GM19328 (cell line): ENCODE measurements at regions not wholly inside any gene's neighbourhood (a gene's known extent, or its start where the extent isn't known, plus 50 kb on each side); places are given as distances from the start of the nearest gene placed in this dataset.

Experiments used
- ATAC-seq: cut with Tn5 transposase; IDR thresholded peaks from one replicate; pipeline ENCODE4 v1.9.1; 2021; ENCODE audit warnings: mild to moderate bottlenecking, moderate library complexity; ENCODE audit not compliant: unreplicated experiment

- ATAC-seq, result no peak
These were observed 313.6 kb downstream of the TBC1D32 start for GRCh38 chr6:121020656-121021055.

GRCh38 chr6:121008553-121008952, 325.7 kb downstream of the TBC1D32 start:
- no peak for ATAC-seq

DNA sequence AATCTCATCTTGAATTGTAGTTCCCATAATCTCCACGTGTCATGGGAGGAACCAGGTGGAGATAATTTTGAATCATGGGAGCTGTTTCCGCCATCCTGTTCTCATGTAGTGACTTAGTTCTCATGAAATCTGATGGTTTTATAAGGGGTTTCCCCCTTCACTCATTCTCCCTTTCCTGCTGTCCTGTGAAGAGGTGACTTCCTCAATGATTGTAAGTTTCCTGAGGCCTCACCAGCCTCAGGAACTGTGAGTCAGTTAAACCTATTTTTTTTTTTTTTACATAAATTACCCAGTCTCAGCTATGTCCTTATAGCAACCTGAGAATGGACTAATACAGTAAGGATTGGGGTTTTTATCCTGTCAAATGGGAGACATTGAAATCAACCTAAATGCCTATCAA, 328.3 kb downstream of the TBC1D32 start:
- ATAC-seq, result no peak

DNA sequence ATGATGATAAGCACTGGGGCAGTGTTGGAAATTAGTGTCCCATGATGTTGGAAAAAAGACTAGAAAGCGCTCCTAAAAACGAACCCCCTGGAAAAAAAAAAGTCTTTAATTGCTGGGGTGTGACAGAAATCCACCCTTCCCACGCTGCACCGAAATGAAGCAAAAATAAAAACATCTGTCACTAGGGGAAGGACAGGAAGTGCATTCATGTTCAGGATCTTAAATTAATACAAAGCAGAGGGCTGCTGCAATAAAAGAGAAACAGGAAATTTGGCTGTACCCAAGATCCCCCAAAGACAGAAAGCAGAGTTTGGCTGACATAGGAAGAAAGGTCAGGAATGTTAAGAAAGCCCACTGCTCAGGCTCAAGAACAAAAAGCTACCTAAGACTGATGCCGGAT, 333.9 kb downstream of the TBC1D32 start:
- no peak for ATAC-seq

GRCh38 chr6:120996340-120996739, 337.9 kb downstream of the TBC1D32 start:
- no peak for ATAC-seq

- ATAC-seq, result no peak
These were observed 339.7 kb downstream of the TBC1D32 start for GRCh38 chr6:120994573-120994967.

GRCh38 chr6:120993929-120994572, 340.2 kb downstream of the TBC1D32 start:
- no peak for ATAC-seq

DNA sequence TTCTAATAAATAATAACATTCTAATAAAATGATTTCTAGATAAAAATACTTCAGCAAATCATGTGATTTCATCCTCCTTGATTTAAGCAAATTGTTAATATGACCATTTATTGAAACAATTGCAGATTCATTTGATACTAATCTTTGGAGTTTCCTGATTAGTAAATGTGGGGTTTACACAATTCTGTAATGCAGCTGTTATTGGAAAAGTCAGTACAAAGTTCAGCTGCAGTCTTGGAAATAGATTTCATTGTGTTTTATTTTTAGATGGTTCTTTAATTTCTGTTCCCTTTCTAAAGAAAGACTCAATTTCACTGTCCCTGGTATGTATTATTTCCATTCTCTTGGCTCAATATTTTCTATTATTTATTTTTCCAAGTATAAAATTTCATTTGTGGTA, 342.0 kb downstream of the TBC1D32 start:
- no peak for ATAC-seq

GRCh38 chr6:120990866-120991265, 343.4 kb downstream of the TBC1D32 start:
- no peak for ATAC-seq

DNA sequence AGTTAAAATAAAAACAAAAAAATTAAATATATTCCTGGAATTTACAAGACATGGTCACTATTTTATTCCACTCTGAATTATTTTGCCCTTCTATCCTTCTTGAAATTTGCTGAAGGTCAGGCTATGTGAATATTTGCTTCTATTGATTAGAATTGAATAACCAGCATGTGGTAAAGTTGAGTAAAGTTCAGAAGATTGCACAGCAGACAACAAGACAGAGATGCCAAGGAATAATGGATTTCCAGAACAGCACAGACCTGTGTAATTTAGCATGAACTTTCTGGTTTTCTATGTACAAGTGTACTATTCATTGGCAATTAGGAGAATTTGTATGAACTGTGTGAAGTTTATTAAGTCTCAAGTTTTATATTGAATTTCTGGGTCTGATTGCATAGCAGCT, 352.4 kb downstream of the TBC1D32 start:
- ATAC-seq, result no peak

DNA sequence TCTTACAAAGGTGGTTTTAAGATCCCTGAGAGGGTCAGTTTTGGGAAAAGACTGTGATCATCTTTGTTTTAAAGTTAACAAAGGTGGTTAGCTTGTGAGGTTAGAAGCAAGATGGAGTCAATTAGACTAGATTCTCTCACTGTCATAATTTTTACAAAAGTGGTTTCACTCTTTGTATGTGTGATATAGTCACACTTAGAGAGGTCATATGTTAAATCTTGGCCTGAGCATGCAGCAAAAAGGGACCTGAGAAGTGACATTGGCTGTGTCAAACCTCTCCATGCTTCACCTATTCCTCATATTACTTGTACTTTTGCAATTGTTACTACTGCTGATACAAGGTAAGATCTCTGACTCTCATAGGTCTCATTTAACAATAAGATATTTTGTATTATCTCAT, 368.0 kb downstream of the TBC1D32 start:
- no peak for ATAC-seq

DNA sequence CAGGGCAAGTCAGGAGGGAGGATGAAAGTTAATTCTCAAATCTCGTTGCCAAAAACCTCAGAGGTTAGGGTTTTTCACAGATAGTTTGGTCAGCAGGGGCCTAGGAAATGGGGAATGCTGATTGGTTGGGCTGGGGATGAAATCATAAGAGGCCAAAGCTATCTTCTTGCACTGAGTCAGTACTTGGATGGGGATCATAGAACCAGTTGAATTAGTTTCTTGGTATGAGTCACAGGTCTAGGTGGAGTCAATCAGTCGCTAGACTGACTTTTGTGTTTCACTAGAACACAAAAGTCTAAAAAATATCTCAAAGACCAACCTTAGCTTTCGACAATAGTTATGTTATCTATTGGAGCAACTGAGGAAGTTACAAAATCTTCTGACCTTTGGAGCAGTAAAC, 368.5 kb downstream of the TBC1D32 start:
- ATAC-seq, result no peak

DNA sequence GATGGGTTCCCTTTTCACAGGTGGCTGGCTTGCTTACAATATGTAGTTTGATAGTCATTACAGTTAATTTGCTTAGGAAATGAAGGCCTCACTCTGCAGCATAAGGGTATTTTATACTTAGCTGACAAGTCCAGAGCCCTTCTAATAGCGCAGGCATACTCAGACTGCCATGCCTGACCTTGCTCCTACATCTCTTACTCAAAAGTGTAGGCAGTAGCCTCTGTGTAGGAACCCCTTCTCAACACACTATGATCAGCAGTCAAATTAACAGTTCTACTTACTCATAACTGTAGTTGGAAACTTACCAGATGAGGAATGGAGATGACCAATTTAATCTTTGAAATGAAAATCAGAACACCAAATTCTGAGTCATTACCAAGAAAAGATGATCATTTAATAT, 373.5 kb downstream of the TBC1D32 start:
- no peak for ATAC-seq

DNA sequence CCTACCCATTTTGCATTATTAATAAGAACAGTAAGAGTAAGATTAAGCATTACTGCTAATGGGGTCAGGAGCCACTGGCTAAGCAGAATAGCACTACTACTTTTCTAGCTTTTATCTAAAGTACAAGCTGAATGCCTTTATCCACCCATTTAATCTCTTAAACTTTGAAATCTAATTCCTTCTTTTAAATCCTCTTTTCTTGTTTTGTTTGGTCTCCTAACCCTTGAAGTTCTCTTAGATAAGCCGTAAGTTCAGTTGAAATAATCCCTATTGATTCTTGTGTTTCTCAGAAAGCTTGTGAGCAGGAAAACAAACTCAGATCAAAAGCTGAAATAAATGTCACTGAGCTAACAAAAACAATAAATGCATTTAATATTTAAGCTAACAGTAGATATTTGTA, 380.2 kb downstream of the TBC1D32 start:
- no peak for ATAC-seq

DNA sequence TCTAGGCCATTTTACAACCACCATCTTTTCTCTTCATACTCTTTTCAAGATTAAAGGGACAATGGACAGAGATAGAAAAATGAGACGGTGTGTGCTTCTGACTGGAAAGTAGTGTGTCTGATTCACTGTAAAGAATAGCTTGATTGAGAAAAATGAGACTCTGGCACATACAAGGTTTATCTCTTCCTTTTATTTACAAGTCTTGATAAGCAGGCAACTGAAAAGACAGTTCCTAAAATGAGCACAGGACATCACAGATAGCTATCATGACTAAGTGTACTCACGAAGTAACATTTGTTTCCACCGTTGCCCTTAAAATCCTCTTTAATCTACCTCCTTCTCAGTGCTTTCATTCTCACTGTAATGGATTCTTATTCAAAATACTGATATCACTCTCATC, 383.0 kb downstream of the TBC1D32 start:
- ATAC-seq, result no peak

DNA sequence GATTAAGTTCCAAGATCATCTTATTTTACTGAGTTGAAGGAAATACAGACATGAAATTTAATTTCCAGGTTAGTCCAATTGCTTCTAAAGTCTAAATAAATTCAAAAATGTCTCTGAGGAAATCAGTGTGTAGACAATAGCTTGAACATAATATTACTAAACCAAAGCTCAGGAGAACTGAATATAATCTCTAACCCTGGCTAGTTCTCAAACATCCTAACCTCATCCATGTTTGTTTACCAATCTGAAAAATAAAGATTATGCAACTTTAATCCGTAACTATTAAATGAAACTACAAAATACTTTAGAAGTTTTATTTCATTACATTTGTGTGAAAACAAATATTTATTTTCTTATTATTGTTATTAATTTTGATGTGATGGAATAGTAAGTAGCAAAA, 387.2 kb downstream of the TBC1D32 start:
- ATAC-seq, result no peak

GRCh38 chr6:120945905-120946594, 388.2 kb downstream of the TBC1D32 start:
- ATAC-seq, result peak; percentile 68

GRCh38 chr6:120938876-120939472, 395.3 kb downstream of the TBC1D32 start:
- ATAC-seq, result peak; percentile 98

DNA sequence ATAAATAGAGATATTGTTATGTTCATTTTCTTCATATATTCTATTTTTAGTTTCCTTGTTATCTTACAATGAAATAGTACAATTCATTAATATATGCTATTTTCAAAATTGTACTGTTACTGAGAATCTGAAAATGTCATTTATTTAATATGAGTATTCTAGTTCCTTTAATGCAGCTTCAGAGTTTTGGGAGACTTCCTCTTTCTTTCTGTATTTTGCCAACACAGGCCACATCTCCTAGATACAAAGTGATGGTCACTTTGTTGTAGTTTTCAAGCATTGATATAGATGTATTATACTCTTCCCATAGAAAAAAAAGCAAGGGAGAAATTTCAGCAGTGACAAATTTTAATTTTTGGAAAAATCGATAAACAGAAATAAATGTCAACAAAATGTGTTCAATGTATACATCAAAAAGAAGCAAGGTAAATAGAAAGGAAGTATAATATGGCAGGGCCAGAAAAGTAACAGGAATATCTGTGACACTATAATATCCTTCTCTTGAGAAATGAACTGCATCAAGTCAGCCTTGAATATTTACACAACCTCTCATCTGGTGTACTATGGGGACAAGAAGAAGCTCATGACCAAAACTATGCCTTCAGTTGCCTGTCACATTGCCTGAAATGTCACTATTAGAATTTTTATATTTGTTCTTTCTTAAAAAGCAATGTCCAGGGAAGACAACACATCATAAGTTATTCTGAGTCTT, 396.0 kb downstream of the TBC1D32 start:
- peak; percentile 39 for ATAC-seq

GRCh38 chr6:120935908-120936307, 398.4 kb downstream of the TBC1D32 start:
- no peak for ATAC-seq

DNA sequence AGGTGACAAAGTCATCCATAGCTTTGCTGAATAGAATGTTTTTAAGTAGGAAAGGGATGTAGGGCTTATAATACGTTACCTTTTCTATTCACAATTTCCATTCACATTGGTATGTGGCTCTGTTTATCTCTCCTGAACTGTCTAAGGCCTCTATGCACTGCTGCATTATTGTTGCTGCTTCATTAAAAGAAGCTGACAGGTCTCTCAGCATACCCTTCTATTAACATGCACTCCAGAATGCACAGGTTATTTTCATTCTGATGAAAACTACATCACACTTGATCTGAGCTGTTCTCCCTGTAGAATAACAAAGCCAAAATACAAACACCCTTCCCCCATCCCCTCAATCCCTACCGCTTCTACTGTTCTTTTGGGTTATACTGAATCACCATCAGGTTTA, 399.3 kb downstream of the TBC1D32 start:
- ATAC-seq, result no peak
